ENCODE measurements at regions not wholly inside any gene's neighbourhood (a gene's known extent, or its start where the extent isn't known, plus 50 kb on each side); places are given as distances from the start of the nearest gene placed in this dataset.

GRCh38 chr14:26743284-26743683, 145.5 kb upstream of the NOVA1 start:
- in situ Hi-C loops (cut with MboI; ENCODE audit: low sequenced_read_pairs) (no loop called here), intact Hi-C loops (cut with micrococcal nuclease) (no loop called here), dilution Hi-C loops (cut with HindIII; ENCODE audit: low sequenced_read_pairs, unreplicated experiment) (no loop called here)
- no peak for ATAC-seq (ENCODE audit: low read depth)
- no peaks in the 10 kb centered on the region for H3K9me1 ChIP-seq (ENCODE audit: insufficient read depth, low read length)
- no peak overlapping the region for H3K56ac ChIP-seq (ENCODE audit: extremely low read depth, insufficient read depth, low read length)
- no peak overlapping the region for H4K5ac ChIP-seq (ENCODE audit: low read depth, low read length)
- no peaks in the 10 kb centered on the region for H3K36me3 ChIP-seq (ENCODE audit: control insufficient read depth, insufficient read depth, low read length)
- no peak overlapping the region for H3K4me2 ChIP-seq (ENCODE audit: low read depth, low read length)
- no peaks in the 10 kb centered on the region for H3K27me3 ChIP-seq (ENCODE audit: control insufficient read depth, insufficient read depth, low read length)
- H3K27ac ChIP-seq (ENCODE audit: insufficient read depth, low read length), result no peak overlapping the region
- no peaks in the 10 kb centered on the region for H4K20me1 ChIP-seq (ENCODE audit: insufficient read depth, low read length)
- H3K4me3 ChIP-seq (ENCODE audit: insufficient read depth, low read depth, low read length), result no peak overlapping the region
- H2AFZ ChIP-seq (replicated peaks; ENCODE audit: low read length, poor library complexity), result no peak overlapping the region
- H2BK5ac ChIP-seq (ENCODE audit: low read depth, low read length, poor library complexity, severe bottlenecking), result no peak overlapping the region
- no peak overlapping the region for H3K4ac ChIP-seq (ENCODE audit: low read depth, low read length)
- no peak overlapping the region for H3K23ac ChIP-seq (ENCODE audit: low read depth, low read length)
- no peak for TF ChIP-seq RFX5 (IDR thresholded peaks at IDR 0.05; ENCODE audit: low read depth, low read length)
- no peak for TF ChIP-seq MXI1 (IDR thresholded peaks at IDR 0.05; ENCODE audit: borderline replicate concordance, low read depth, low read length)
- TF ChIP-seq FOS (IDR thresholded peaks at IDR 0.05; ENCODE audit: low read depth, low read length), result no peak
- TF ChIP-seq BHLHE40 (IDR thresholded peaks at IDR 0.05; ENCODE audit: low read depth, low read length), result no peak
- TF ChIP-seq USF2 (IDR thresholded peaks at IDR 0.05; ENCODE audit: low read depth, low read length), result no peak
- no peak for TF ChIP-seq MAFK (IDR thresholded peaks at IDR 0.05; ENCODE audit: low read depth, low read length)
- DNase-seq, result no peak
- H3K79me1 ChIP-seq (ENCODE audit: low read depth in 1 of 2, low read length in 2 of 2), result no peaks in the 10 kb centered on the region
- ChIA-PET POLR2A (ENCODE audit: unreplicated experiment) (no interaction called here), CTCF (no interaction called here)
- no peak overlapping the region for H3K14ac ChIP-seq (replicated peaks; ENCODE audit: low read depth, low read length)
- no peak overlapping the region for H3K9ac ChIP-seq (ENCODE audit: low read depth, low read length)
- H2BK15ac ChIP-seq (ENCODE audit: low read depth, low read length), result no peak overlapping the region
- H3K9me3 ChIP-seq (ENCODE audit: control insufficient read depth, insufficient read depth, low read length), result no peaks in the 10 kb centered on the region; the same call in 1 of the 2 replicates
- H3K18ac ChIP-seq (ENCODE audit: low read depth, low read length), result no peak overlapping the region
- H2BK20ac ChIP-seq (ENCODE audit: low read depth, low read length), result no peak overlapping the region
- no peaks in the 10 kb centered on the region for H3K4me1 ChIP-seq (ENCODE audit: control insufficient read depth, insufficient read depth, low read length)
- WGBS, 2 experiments (ENCODE audit: extremely low coverage in 2 of 2, insufficient read length in 1 of 2), result no CpG with 5 or more reads among the region's 2 CpGs
- H4K91ac ChIP-seq (ENCODE audit: insufficient read depth, low read depth, low read length), result no peak overlapping the region
- no peak overlapping the region for H4K8ac ChIP-seq (ENCODE audit: low read depth in 2 of 2, low read length in 2 of 2)
- H2BK120ac ChIP-seq (ENCODE audit: low read depth, low read length), result no peak overlapping the region
- BruUV-seq (replicated peaks), result no TSS peak
- no peak overlapping the region for H2AK9ac ChIP-seq (replicated peaks; ENCODE audit: low read depth, low read length, poor library complexity)
- no peak overlapping the region for H2AK5ac ChIP-seq (ENCODE audit: low read depth, low read length)

Measured in IMR-90 (cell line).